ENCODE measurements at regions not wholly inside any gene's neighbourhood (a gene's known extent, or its start where the extent isn't known, plus 50 kb on each side); places are given as distances from the start of the nearest gene placed in this dataset.

- DNase-seq (ENCODE audit: low spot score) = no peak
Measured at GRCh38 chr7:32264702-32265284, 194.6 kb upstream of the PDE1C start.

DNA sequence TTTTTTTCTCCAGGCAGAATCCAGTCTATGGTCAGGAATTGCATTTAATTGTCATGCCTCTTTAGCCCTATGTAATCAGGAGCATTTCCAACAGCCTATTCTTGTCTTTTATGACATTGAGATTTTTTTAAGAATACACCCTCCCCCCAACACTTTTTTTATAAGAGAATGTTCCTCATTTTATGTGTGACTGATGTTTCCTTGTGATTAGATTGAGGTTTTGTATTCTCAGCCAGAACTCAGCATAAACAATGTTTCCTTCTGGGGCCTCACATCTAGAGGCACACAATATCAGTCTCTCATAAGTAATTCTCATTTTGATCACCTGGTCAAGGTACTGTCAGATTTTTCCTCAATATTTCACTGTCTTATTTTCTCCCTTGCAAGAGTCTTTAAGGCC is 193.4 kb upstream of the PDE1C start:
- no peak for DNase-seq (ENCODE audit: low spot score)

DNA sequence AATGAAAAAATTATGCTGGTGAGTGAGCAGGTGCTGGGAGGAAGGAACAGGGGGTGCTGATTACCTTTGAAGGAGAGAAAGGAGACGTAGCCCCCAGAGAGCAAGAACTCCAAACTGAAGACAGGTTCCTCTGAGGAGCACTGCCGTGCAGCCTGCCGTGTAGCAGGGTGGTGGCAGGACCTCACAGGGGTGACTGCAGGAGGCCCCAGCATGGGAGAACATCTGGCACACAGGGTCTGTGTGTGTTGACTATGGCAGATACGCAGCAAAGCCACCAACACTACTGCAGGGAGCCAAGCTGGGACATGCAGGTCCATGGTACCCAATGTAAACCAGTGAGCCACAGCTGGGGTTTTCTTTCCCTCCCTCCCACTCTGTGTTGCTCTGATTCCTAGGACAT is 192.1 kb upstream of the PDE1C start:
- no peak for DNase-seq (ENCODE audit: low spot score)

- DNase-seq (ENCODE audit: low spot score) = no peak
Measured at GRCh38 chr7:32259931-32260596, 189.9 kb upstream of the PDE1C start.

DNA sequence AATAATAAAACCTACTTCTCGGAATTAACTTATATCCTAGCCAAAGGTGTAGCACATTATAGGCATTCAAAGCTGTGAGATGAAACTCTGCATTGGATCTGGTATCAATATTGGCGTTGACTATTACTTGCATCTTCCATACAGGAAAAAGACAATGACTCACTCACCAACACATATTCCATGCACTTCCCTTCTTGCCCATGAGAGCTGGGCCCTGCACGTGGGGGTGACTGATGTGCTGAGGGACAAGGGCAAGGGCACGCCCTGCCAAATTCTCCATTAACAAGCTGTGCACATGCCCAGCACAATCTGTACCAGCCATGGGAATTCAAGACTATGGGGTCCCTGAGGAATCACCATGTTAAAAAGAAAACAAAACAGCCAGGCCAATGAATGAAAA is 188.1 kb upstream of the PDE1C start:
- no peak for DNase-seq (ENCODE audit: low spot score)

- no peak for DNase-seq (ENCODE audit: low spot score)
Measured at GRCh38 chr7:32257621-32258020, 187.4 kb upstream of the PDE1C start.

DNA sequence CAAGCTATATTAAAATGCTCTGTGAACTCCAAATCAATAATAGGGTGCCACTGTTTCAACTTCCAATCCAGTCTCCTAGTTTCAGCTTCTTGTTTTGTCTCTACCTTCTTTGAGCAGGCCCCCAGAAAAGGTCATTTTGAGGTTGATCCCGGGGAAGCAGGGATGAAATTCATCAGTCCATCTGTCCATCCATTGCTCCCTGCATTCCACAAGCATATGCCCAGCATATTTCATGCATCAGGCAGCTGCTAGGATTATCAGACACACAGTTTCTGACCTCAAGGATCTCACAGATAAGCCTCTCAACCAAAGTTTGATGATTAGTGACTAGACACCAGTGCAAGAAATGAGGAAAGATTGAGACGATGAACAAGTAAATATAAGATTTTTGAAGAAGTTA is 186.6 kb upstream of the PDE1C start:
- no peak for DNase-seq (ENCODE audit: low spot score)

DNA sequence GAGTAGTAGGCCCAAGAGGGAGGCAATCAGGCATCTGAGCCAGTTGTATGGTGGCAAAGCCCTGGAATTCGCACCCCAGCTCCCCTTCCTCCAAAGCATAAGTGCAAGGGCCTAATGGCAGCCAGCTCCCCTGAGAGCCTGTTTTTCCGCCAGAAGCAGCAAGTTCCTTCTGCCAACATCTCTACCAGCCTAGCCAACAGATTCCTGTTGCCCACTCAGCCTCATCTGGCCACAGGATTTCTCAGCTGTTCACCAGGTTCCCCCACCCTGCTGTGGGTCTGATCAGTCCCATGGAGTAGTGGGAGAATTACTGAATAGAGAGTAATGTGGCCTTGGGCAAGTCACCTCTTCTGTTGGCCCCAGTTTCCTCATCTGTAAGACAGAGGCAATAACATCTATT is 186.2 kb upstream of the PDE1C start:
- no peak for DNase-seq (ENCODE audit: low spot score)

- DNase-seq (ENCODE audit: low spot score) = no peak
Measured at GRCh38 chr7:32255036-32255435, 184.8 kb upstream of the PDE1C start.

- no peak for DNase-seq (ENCODE audit: low spot score)
Measured at GRCh38 chr7:32253299-32253698, 183.1 kb upstream of the PDE1C start.

DNA sequence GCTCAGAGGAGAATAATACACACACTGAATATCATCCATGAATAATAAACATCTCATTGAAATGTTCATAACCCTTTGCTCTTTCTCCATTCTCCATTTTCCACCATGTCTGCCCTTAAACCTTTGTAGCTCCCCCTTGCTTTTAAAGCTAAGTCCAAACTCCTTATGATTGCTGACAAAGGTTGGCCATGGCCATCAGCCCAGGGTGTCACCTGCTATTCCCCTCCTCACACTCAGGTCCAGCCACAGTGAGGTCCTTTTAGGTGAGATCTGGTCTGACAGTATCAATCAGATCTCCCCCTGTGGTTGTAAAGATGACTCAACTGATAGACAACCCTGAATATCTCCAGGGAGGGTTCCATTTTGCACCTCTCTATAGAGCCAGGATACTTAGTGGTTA is 181.5 kb upstream of the PDE1C start:
- DNase-seq (ENCODE audit: low spot score) = no peak

- peak; percentile 40 for DNase-seq (ENCODE audit: low spot score)
Measured at GRCh38 chr7:32250471-32251260, 180.5 kb upstream of the PDE1C start.

- peak; percentile 16 for DNase-seq (ENCODE audit: low spot score)
Measured at GRCh38 chr7:32250003-32250402, 179.8 kb upstream of the PDE1C start.

GRCh38 chr7:32248522-32248921 is 178.3 kb upstream of the PDE1C start:
- DNase-seq (ENCODE audit: low spot score) = no peak

DNA sequence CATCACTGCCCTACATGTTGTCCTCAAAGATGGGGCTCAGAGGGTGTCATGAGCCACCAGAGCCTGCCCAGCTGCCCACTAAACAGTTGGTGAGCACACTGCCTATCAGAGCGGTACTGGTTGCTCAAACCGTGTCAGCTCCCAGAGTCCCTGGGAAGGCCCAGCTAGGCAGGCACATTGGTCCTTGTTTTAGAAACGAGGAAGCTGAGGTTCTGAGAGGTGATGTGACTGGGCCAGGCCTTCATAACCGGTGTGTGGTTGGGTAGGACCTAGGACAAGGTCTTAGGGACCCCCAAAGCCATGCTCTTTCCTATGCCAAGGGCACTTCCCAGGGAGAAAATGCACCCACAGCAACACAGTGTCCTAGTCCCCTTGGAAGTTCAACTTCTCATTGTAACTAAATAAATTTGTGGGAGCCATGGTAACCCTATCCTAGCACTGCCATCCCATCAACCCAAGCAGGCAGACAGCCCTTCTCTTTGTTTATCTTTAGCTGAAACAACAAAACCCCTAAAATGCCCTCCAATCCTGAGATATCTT is 174.7 kb upstream of the PDE1C start:
- DNase-seq (ENCODE audit: low spot score) = peak; percentile 12

DNA sequence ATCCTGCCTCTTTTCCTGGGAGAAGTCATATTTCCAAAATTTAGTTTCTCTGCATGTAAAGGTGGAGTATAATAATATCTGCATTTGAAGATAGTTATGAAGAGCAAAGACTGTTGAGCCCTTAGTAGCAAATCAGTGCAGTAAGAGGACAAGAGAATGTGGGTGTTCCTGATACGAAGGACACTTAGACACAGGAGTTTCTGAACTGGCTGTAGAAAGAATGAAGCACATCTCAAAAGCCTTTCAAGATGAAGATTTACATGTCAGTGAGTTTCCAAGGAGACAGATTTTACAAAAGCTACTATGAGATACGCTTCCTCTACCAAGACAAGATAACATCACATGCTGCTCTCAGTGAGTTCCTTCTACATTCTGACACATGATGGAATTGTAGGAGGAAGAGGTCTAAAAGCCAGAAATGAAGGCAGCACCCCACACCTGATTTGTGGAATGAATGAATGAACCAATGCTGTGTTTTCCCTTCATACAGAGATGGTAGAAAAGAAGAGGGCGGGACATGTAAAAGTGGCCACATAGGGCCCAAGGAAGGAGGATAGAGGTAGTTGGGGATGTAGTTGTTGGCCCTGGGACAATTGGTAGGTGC is 173.6 kb upstream of the PDE1C start:
- peak; percentile 2 for DNase-seq (ENCODE audit: low spot score)

- DNase-seq (ENCODE audit: low spot score) = peak; percentile 17
Measured at GRCh38 chr7:32242436-32242835, 172.2 kb upstream of the PDE1C start.

DNA sequence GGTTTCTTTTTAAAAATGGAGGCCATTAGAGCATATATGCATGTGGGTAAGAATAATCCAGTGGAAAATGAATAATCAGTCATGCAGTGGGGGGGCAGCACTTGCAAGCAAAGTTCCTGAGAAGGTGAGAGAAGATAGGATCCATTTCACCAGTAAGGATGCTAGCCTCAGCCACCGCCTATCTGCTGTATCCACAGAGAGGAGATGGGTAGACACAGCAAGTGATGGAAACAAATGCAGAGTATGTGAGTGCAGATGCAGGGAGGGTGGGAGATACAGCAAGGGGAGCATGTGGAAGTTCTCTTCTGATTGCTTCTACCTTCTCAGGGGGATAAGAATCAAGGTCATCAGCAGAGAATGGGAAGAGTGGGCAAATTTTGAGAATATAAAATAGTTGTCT is 171.4 kb upstream of the PDE1C start:
- peak; percentile 9 for DNase-seq (ENCODE audit: low spot score)

GRCh38 chr7:32239764-32240163 is 169.6 kb upstream of the PDE1C start:
- DNase-seq (ENCODE audit: low spot score) = peak; percentile 10

GRCh38 chr7:32228601-32229000 is 158.4 kb upstream of the PDE1C start:
- DNase-seq (ENCODE audit: low spot score) = peak; percentile 19

- peak; percentile 18 for DNase-seq (ENCODE audit: low spot score)
Measured at GRCh38 chr7:32227746-32228145, 157.5 kb upstream of the PDE1C start.

DNA sequence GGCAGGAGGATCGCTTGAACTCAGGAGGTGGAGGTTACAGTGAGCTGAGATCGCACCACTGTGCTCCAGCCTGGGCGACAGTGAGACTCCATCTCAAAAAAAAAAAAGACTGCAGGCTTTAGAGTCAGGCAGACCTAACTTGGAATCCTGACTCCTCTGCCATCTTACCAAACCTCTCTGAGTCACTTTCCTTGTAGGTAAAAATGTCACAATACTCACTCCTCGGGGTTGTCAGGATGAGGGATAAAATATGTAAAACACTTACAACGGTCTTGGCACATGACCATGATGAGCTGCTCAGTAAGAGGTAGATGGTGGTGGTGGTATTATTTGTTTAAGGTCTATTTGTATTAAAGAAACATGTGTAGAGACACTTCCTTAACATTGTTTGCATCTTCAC is 154.1 kb upstream of the PDE1C start:
- DNase-seq (ENCODE audit: low spot score) = no peak

DNA sequence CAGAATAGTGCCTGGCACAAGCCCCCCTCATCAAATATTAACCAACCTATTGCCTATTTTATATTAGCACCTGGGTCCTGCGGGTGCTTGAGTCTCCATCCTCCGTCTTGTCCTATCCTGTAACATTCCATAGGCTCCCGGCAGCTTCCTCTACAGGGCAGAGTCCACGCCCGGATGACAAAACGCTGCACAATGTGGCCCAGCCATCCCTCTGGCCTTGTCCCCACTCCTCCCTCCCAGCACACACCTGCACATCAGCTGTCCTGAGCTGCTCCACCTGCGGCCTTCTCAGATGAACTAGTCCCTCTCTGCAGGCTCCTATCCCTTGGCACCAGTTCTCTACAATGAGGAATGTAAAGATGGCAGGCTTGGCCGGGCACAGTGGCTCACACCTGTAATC is 153.5 kb upstream of the PDE1C start:
- peak; percentile 9 for DNase-seq (ENCODE audit: low spot score)
